ENCODE measurements at regions not wholly inside any gene's neighbourhood (a gene's known extent, or its start where the extent isn't known, plus 50 kb on each side); places are given as distances from the start of the nearest gene placed in this dataset.

GRCh38 chr2:217101972-217102371 lies 242.1 kb upstream of the TNP1 start:
- TF ChIP-seq, protein P1, sequence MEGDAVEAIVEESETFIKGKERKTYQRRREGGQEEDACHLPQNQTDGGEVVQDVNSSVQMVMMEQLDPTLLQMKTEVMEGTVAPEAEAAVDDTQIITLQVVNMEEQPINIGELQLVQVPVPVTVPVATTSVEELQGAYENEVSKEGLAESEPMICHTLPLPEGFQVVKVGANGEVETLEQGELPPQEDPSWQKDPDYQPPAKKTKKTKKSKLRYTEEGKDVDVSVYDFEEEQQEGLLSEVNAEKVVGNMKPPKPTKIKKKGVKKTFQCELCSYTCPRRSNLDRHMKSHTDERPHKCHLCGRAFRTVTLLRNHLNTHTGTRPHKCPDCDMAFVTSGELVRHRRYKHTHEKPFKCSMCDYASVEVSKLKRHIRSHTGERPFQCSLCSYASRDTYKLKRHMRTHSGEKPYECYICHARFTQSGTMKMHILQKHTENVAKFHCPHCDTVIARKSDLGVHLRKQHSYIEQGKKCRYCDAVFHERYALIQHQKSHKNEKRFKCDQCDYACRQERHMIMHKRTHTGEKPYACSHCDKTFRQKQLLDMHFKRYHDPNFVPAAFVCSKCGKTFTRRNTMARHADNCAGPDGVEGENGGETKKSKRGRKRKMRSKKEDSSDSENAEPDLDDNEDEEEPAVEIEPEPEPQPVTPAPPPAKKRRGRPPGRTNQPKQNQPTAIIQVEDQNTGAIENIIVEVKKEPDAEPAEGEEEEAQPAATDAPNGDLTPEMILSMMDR (optimal IDR thresholded peaks at IDR 0.05 in 1 of 3, IDR thresholded peaks at IDR 0.05 in 1 of 3, conservative IDR thresholded peaks at IDR 0.05 in 1 of 3; ENCODE audit: extremely low read depth in 1 of 3, insufficient read depth in 2 of 3, low read length in 3 of 3): no peak
- no peak for TF ChIP-seq EZH2 (IDR thresholded peaks at IDR 0.05; ENCODE audit: low read length)
- Histone ChIP-seq H3K4me1 (ENCODE audit: control insufficient read depth, extremely low read depth, insufficient read depth, low read length) (peaks cover 41% of the 10 kb centered on the region), H3K79me2 (ENCODE audit: control insufficient read depth, insufficient read depth, low read length) (no peaks in the 10 kb centered on the region), H2AFZ (ENCODE audit: control insufficient read depth, low read length) (no peak overlapping the region), H4K20me1 (ENCODE audit: control insufficient read depth, extremely low read depth, insufficient read depth, low read length) (no peaks in the 10 kb centered on the region), H3K36me3 (ENCODE audit: control insufficient read depth in 2 of 2, extremely low read depth in 1 of 2, insufficient read depth in 2 of 2, low read length in 2 of 2) (no peaks in the 10 kb centered on the region), H3K9me1 (ENCODE audit: control insufficient read depth, extremely low read depth, insufficient read depth, low read length) (no peaks in the 10 kb centered on the region), H3K9me3 (ENCODE audit: control insufficient read depth, low read depth, low read length) (no peaks in the 10 kb centered on the region), H3K4me2 (ENCODE audit: control insufficient read depth, extremely low read depth, insufficient read depth, low read depth, low read length) (no peak overlapping the region), H3K27ac (ENCODE audit: control insufficient read depth, insufficient read depth, low read length) (no peak overlapping the region), H3K9ac (ENCODE audit: control insufficient read depth, extremely low read depth, insufficient read depth, low read length) (no peak overlapping the region), H3K27me3 (ENCODE audit: control insufficient read depth, extremely low read depth, insufficient read depth, low read length) (no peaks in the 10 kb centered on the region), H3K4me3 (ENCODE audit: control insufficient read depth in 2 of 3, extremely low read depth in 1 of 3, insufficient read depth in 2 of 3, low read depth in 1 of 3, low read length in 3 of 3) (no peak overlapping the region)
- FAIRE-seq (no peak), DNase-seq (ENCODE audit: low read depth, low spot score) (no peak)
- dilution Hi-C loops (cut with MboI; ENCODE audit: extremely low pct_ligation_motif_present, low sequenced_read_pairs): no loop called here

DNA sequence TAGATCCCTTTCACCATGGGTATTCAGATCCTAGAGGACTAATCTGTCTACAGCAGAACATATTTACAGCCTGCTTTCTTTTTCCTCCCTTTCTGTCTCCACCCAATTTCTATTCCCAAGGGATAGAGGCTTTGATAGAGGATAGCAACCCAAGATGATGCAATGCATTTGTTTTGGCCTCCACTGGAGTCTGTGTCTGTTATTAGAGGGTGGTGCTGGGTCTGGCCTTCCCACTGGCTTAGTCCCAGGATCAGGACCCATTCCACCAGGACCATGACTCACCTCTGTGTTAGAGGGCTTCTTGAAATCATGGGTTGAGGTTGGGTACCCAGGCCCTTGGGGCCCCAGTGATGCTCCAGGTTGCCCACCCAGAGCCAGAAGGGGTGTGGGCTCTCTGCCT lies 239.7 kb upstream of the TNP1 start:
- dilution Hi-C loops (cut with MboI; ENCODE audit: extremely low pct_ligation_motif_present, low sequenced_read_pairs): no loop called here
- Histone ChIP-seq H4K20me1 (ENCODE audit: control insufficient read depth, extremely low read depth, insufficient read depth, low read length) (no peaks in the 10 kb centered on the region), H3K9ac (ENCODE audit: control insufficient read depth, extremely low read depth, insufficient read depth, low read length) (no peak overlapping the region), H3K27ac (ENCODE audit: control insufficient read depth, insufficient read depth, low read length) (no peak overlapping the region), H3K36me3 (ENCODE audit: control insufficient read depth in 2 of 2, extremely low read depth in 1 of 2, insufficient read depth in 2 of 2, low read length in 2 of 2) (no peaks in the 10 kb centered on the region), H3K79me2 (ENCODE audit: control insufficient read depth, insufficient read depth, low read length) (no peaks in the 10 kb centered on the region), H3K9me3 (ENCODE audit: control insufficient read depth, low read depth, low read length) (no peaks in the 10 kb centered on the region), H3K9me1 (ENCODE audit: control insufficient read depth, extremely low read depth, insufficient read depth, low read length) (no peaks in the 10 kb centered on the region), H3K27me3 (ENCODE audit: control insufficient read depth, extremely low read depth, insufficient read depth, low read length) (no peaks in the 10 kb centered on the region), H3K4me3 (ENCODE audit: control insufficient read depth in 2 of 3, extremely low read depth in 1 of 3, insufficient read depth in 2 of 3, low read depth in 1 of 3, low read length in 3 of 3) (no peak overlapping the region), H2AFZ (ENCODE audit: control insufficient read depth, low read length) (no peak overlapping the region), H3K4me2 (ENCODE audit: control insufficient read depth, extremely low read depth, insufficient read depth, low read depth, low read length) (no peak overlapping the region), H3K4me1 (ENCODE audit: control insufficient read depth, extremely low read depth, insufficient read depth, low read length) (peaks cover 31% of the 10 kb centered on the region)
- no peak for DNase-seq (ENCODE audit: low read depth, low spot score)
- FAIRE-seq: no peak
- TF ChIP-seq, protein P1 (optimal IDR thresholded peaks at IDR 0.05 in 1 of 3, IDR thresholded peaks at IDR 0.05 in 1 of 3, conservative IDR thresholded peaks at IDR 0.05 in 1 of 3; ENCODE audit: extremely low read depth in 1 of 3, insufficient read depth in 2 of 3, low read length in 3 of 3): no peak
- TF ChIP-seq EZH2 (IDR thresholded peaks at IDR 0.05; ENCODE audit: low read length): no peak

Data from keratinocyte (primary cell).